ENCODE measurements at regions not wholly inside any gene's neighbourhood (a gene's known extent, or its start where the extent isn't known, plus 50 kb on each side); places are given as distances from the start of the nearest gene placed in this dataset.

GRCh38 chr20:41854765-41855164 is 236.6 kb upstream of the CHD6 start:
- intact Hi-C loops (cut with micrococcal nuclease) = no loop called here
- H3K4me3 Mint-ChIP-seq = no peak overlapping the region
- no peaks in the 10 kb centered on the region for H3K36me3 Mint-ChIP-seq (ENCODE audit: low read depth)
- ChIA-PET POLR2A (no interaction called here), CTCF (no interaction called here)
- H3K4me1 Mint-ChIP-seq = no peaks in the 10 kb centered on the region
- peaks cover 16% of the 10 kb centered on the region for H3K27me3 Mint-ChIP-seq
- H3K9me3 Mint-ChIP-seq = peaks cover 5% of the 10 kb centered on the region
- TF ChIP-seq CTCF (IDR thresholded peaks at IDR 0.05) = no peak
- no peak for DNase-seq
- H3K27ac Mint-ChIP-seq = no peak overlapping the region
- no peak for ATAC-seq (ENCODE audit: low read depth)

GRCh38 chr20:41853806-41854205 is 235.6 kb upstream of the CHD6 start:
- H3K27ac Mint-ChIP-seq = no peak overlapping the region

GRCh38 chr20:41848180-41848579 is 230.0 kb upstream of the CHD6 start:
- no peak overlapping the region for H3K4me3 Mint-ChIP-seq
- H3K27me3 Mint-ChIP-seq = peaks cover 5% of the 10 kb centered on the region
- DNase-seq (no peak), ATAC-seq (ENCODE audit: low read depth) (no peak)
- CTCF ChIA-PET = no interaction called here
- H3K9me3 Mint-ChIP-seq = no peaks in the 10 kb centered on the region
- intact Hi-C loops (cut with micrococcal nuclease) = no loop called here
- TF ChIP-seq CTCF (IDR thresholded peaks at IDR 0.05) = no peak
- POLR2A ChIA-PET = no interaction called here
- H3K27ac Mint-ChIP-seq = no peak overlapping the region
- no peaks in the 10 kb centered on the region for H3K4me1 Mint-ChIP-seq
- H3K36me3 Mint-ChIP-seq (ENCODE audit: low read depth) = no peaks in the 10 kb centered on the region

More at GRCh38 chr20:41853806-41854205, 235.6 kb upstream of the CHD6 start:
- intact Hi-C loops (cut with micrococcal nuclease) = no loop called here
- no peak for ATAC-seq (ENCODE audit: low read depth)
- no peak for TF ChIP-seq CTCF (IDR thresholded peaks at IDR 0.05)
- Mint-ChIP-seq H3K27me3 (peaks cover 15% of the 10 kb centered on the region), H3K4me1 (no peaks in the 10 kb centered on the region), H3K4me3 (no peak overlapping the region), H3K36me3 (ENCODE audit: low read depth) (no peaks in the 10 kb centered on the region), H3K9me3 (peaks cover 5% of the 10 kb centered on the region)
- DNase-seq = no peak
- ChIA-PET POLR2A (no interaction called here), CTCF (no interaction called here)

- no peaks in the 10 kb centered on the region for H3K9me3 Mint-ChIP-seq
- H3K4me3 Mint-ChIP-seq = no peak overlapping the region
- no peak for ATAC-seq (ENCODE audit: low read depth)
- intact Hi-C loops (cut with micrococcal nuclease) = no loop called here
- H3K36me3 Mint-ChIP-seq (ENCODE audit: low read depth) = no peaks in the 10 kb centered on the region
- no peak overlapping the region for H3K27ac Mint-ChIP-seq
- H3K27me3 Mint-ChIP-seq = no peaks in the 10 kb centered on the region
- no peak for DNase-seq
- no peak for TF ChIP-seq CTCF (IDR thresholded peaks at IDR 0.05)
- ChIA-PET CTCF (no interaction called here), POLR2A (no interaction called here)
- no peaks in the 10 kb centered on the region for H3K4me1 Mint-ChIP-seq
These were observed 219.6 kb upstream of the CHD6 start for GRCh38 chr20:41837669-41838224.

GRCh38 chr20:41833739-41834138 is 215.6 kb upstream of the CHD6 start:
- TF ChIP-seq CTCF (IDR thresholded peaks at IDR 0.05) = no peak
- Mint-ChIP-seq H3K27me3 (no peaks in the 10 kb centered on the region), H3K4me1 (no peaks in the 10 kb centered on the region), H3K9me3 (no peaks in the 10 kb centered on the region), H3K4me3 (no peak overlapping the region), H3K27ac (no peak overlapping the region), H3K36me3 (ENCODE audit: low read depth) (no peaks in the 10 kb centered on the region)
- POLR2A ChIA-PET = no interaction called here
- CTCF ChIA-PET = no interaction called here
- ATAC-seq (ENCODE audit: low read depth) = no peak
- intact Hi-C loops (cut with micrococcal nuclease) = no loop called here
- DNase-seq = no peak

All from activated B cell treated with CpG ODN at 0.5 μM for 24 hours (primary cell).